SU-DHL-6 (cell line): ENCODE measurements at regions not wholly inside any gene's neighbourhood (a gene's known extent, or its start where the extent isn't known, plus 50 kb on each side); places are given as distances from the start of the nearest gene placed in this dataset.

Experiments used
- CTCF ChIP-seq: fragments of 200-600 bp; sonication (generic); IDR thresholded peaks from one replicate; pipeline ENCODE4 v1.5.1; 2017; ENCODE audit warnings: antibody characterized with exemption, mild to moderate bottlenecking, low read length, moderate library complexity; ENCODE audit not compliant: insufficient read depth, poor library complexity, severe bottlenecking
- EZH2phosphoT487 ChIP-seq: fragments of 200-600 bp; sonication (generic), shearing (Covaris generic); conservative IDR thresholded peaks from 2 replicates; pipeline ENCODE4 v1.6.1; 2018; ENCODE audit warnings: mild to moderate bottlenecking, antibody characterized with exemption, low read length, moderate library complexity, mixed read lengths

GRCh38 chr2:120956486-120957156 is 221.0 kb downstream of the GLI2 start:
- no peak for TF ChIP-seq CTCF
- TF ChIP-seq EZH2phosphoT487 = no peak
